Breast epithelium (tissue), 3 donors: ENCODE measurements at regions not wholly inside any gene's neighbourhood (a gene's known extent, or its start where the extent isn't known, plus 50 kb on each side); places are given as distances from the start of the nearest gene placed in this dataset.

Experiments
- POLR2A ChIP-seq: fragments of 450-650 bp; IDR thresholded peaks from one replicate; pipeline ENCODE4 v1.6.1; 2016; ENCODE audit warnings: antibody characterized with exemption, mild to moderate bottlenecking, moderate library complexity
- POLR2AphosphoS5 ChIP-seq, 3 donors: sonication (generic); formaldehyde crosslinking; IDR thresholded peaks; one replicate each; pipeline ENCODE4 v1.6.1; 2017; ENCODE audit warnings: antibody characterized with exemption in 3 of 3
- TF ChIP-seq, protein P1 (sequence below), 3 donors: fragments of 450-650 bp; IDR thresholded peaks; one replicate each; pipeline ENCODE4 v1.5.1; 2016 to 2017; ENCODE audit warnings: antibody characterized with exemption in 3 of 3, mild to moderate bottlenecking in 3 of 3, moderate library complexity in 3 of 3

GRCh38 chr21:38916214-38916964 lies 110.7 kb downstream of the ETS2 start:
- TF ChIP-seq, protein P1, sequence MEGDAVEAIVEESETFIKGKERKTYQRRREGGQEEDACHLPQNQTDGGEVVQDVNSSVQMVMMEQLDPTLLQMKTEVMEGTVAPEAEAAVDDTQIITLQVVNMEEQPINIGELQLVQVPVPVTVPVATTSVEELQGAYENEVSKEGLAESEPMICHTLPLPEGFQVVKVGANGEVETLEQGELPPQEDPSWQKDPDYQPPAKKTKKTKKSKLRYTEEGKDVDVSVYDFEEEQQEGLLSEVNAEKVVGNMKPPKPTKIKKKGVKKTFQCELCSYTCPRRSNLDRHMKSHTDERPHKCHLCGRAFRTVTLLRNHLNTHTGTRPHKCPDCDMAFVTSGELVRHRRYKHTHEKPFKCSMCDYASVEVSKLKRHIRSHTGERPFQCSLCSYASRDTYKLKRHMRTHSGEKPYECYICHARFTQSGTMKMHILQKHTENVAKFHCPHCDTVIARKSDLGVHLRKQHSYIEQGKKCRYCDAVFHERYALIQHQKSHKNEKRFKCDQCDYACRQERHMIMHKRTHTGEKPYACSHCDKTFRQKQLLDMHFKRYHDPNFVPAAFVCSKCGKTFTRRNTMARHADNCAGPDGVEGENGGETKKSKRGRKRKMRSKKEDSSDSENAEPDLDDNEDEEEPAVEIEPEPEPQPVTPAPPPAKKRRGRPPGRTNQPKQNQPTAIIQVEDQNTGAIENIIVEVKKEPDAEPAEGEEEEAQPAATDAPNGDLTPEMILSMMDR (IDR thresholded peaks at IDR 0.05), result no peak
- no peak for TF ChIP-seq POLR2A
- no peak for TF ChIP-seq POLR2AphosphoS5 (IDR thresholded peaks at IDR 0.05)
